ENCODE measurements at regions not wholly inside any gene's neighbourhood (a gene's known extent, or its start where the extent isn't known, plus 50 kb on each side); places are given as distances from the start of the nearest gene placed in this dataset.

GRCh38 chr1:94316183-94316582 lies 78.8 kb upstream of the ARHGAP29 start:
- no peak for TF ChIP-seq CTCF (IDR thresholded peaks at IDR 0.05; ENCODE audit: insufficient read depth, low read length)
- no peak for TF ChIP-seq SPI1 (IDR thresholded peaks at IDR 0.05; ENCODE audit: borderline replicate concordance, low read depth)
- no peak for TF ChIP-seq REST (IDR thresholded peaks at IDR 0.05; ENCODE audit: insufficient replicate concordance, low read depth)
- no peak for TF ChIP-seq POLR2AphosphoS5 (IDR thresholded peaks at IDR 0.05; ENCODE audit: low read depth)

All from HL-60 (cell line).